K562 (cell line): ENCODE measurements at regions not wholly inside any gene's neighbourhood (a gene's known extent, or its start where the extent isn't known, plus 50 kb on each side); places are given as distances from the start of the nearest gene placed in this dataset.

Experiments used
- ARID4B ChIP-seq: sonication (generic); formaldehyde crosslinking; IDR thresholded peaks from 2 replicates; pipeline ENCODE4 v1.8.0; 2022; ENCODE audit warnings: mild to moderate bottlenecking, missing genetic modification reagents
- EZH2 ChIP-seq: IDR thresholded peaks from 2 replicates; pipeline ENCODE4 v1.6.1; 2012; ENCODE audit warnings: low read depth, mild to moderate bottlenecking, inconsistent platforms, low read length, borderline replicate concordance
- SP2 ChIP-seq: IDR thresholded peaks from 2 replicates; pipeline ENCODE4 v1.6.1; 2011; ENCODE audit warnings: mild to moderate bottlenecking, low read depth, low read length, moderate library complexity; ENCODE audit not compliant: poor library complexity, severe bottlenecking; ENCODE audit errors: extremely low read depth
- ZNF274 ChIP-seq: IDR thresholded peaks from 2 replicates; pipeline ENCODE4 v1.6.1; 2011; ENCODE audit warnings: low read depth, mild to moderate bottlenecking, low read length, moderate library complexity, borderline replicate concordance

GRCh38 chr14:42027271-42027670 is 420.6 kb downstream of the LRFN5 start:
- TF ChIP-seq ARID4B (CRISPR knock-in tag) (no peak), SP2 (no peak), ZNF274 (no peak), EZH2 (no peak)
